Heart left ventricle (tissue), 13 donors: ENCODE measurements at regions not wholly inside any gene's neighbourhood (a gene's known extent, or its start where the extent isn't known, plus 50 kb on each side); places are given as distances from the start of the nearest gene placed in this dataset.

ENCODE experiments used
- CTCF ChIP-seq, 12 donors: fragments of 200-600 bp; sonication (generic) in 4 of 12; IDR thresholded peaks; one replicate each; pipeline versions ENCODE4 v1.5.0 to v1.8.0; 2018 to 2022; ENCODE audit warnings: antibody characterized with exemption in 12 of 12, mild to moderate bottlenecking in 5 of 12
- POLR2A ChIP-seq, 2 donors: fragments of 450-650 bp; IDR thresholded peaks; one replicate each; pipeline ENCODE4 v1.6.1; 2017; ENCODE audit warnings: antibody characterized with exemption in 2 of 2, mild to moderate bottlenecking in 2 of 2, moderate library complexity in 2 of 2
- donor health status: ischemic (EF 13 %, LVEDD 7.1; RV severe dilation, severe dysfunction).
- donor health status: DM: no; HTN: yes; CAD: no.
- donor health status: DM: no; HTN: no; CAD: no.
- donor health status: ischemic (EF 25% LVEDD 6.9; RV normal size, moderate dysfunction).
- donor health status: ischemic (EF 25% LVEDD 5.7; RV mildly dilated, moderate dysfunction).
- donor health status: ischemic (EF 35%, LVEDD 5.7; RV mildly dilated, moderate dysfunction).
- donor health status: nonischemic (EF 11% LVEDD 7.7; RV severe dilation, severe dysfunction).
- donor health status: DM: yes; HTN: yes; CAD: no.
- donor health status: PGD.
- donor health status: ischemic (EF 29% LVEDD 5.4; RV normal size, mild dysfunction).
- donor health status: nonischemic (EF 23%, LVEDD 6.1; RV moderate dilation, normal function).

- TF ChIP-seq CTCF (IDR thresholded peaks at IDR 0.05) (no peak), POLR2A (IDR thresholded peaks at IDR 0.05) (no peak)
Observed at GRCh38 chr6:25058441-25058840, 122.7 kb upstream of the RIPOR2 start.
